Astrocyte (in vitro differentiated cells and primary cell): ENCODE measurements at regions not wholly inside any gene's neighbourhood (a gene's known extent, or its start where the extent isn't known, plus 50 kb on each side); places are given as distances from the start of the nearest gene placed in this dataset.

Experiments
- CTCF ChIP-seq: IDR thresholded peaks from 2 replicates; pipeline ENCODE4 v1.5.1; 2011; ENCODE audit warnings: low read depth, mild to moderate bottlenecking, inconsistent platforms, low read length, moderate library complexity; ENCODE audit not compliant: insufficient read depth
- EZH2 ChIP-seq: IDR thresholded peaks from 2 replicates; pipeline ENCODE4 v1.6.1; 2012; ENCODE audit warnings: mild to moderate bottlenecking, low read length, inconsistent platforms; ENCODE audit not compliant: insufficient read depth

GRCh38 chr11:116492600-116492999 lies 280.2 kb downstream of the BUD13 start:
- TF ChIP-seq CTCF (no peak), EZH2 (no peak)
